SK-N-SH treated with all-trans-retinoic acid at 6 μM for 48 hours (cell line): ENCODE measurements at regions not wholly inside any gene's neighbourhood (a gene's known extent, or its start where the extent isn't known, plus 50 kb on each side); places are given as distances from the start of the nearest gene placed in this dataset.

ENCODE experiments used
- ATAC-seq: fragments of 200-7000 bp; cut with Tn5 transposase; 3 replicates; pipeline ENCODE4 v1.9.1; 2020; ENCODE audit warnings: mild to moderate bottlenecking, moderate library complexity
- ARNTL ChIP-seq: fragments of 450-650 bp; formaldehyde crosslinking; IDR thresholded peaks from 2 replicates; pipeline ENCODE4 v1.5.0; 2020; ENCODE audit warnings: low read depth, mild to moderate bottlenecking, moderate library complexity, borderline replicate concordance
- BACH2 ChIP-seq: fragments of 250-450 bp; sonication (Bioruptor Pico); IDR thresholded peaks from 2 replicates; pipeline ENCODE4 v1.9.0; 2021; ENCODE audit warnings: mild to moderate bottlenecking, borderline replicate concordance
- CSDC2 ChIP-seq: fragments of 250-450 bp; sonication (Bioruptor Pico); IDR thresholded peaks from 2 replicates; pipeline ENCODE4 v1.5.0; 2020; ENCODE audit warnings: mild to moderate bottlenecking, moderate library complexity
- ESRRG ChIP-seq: fragments of 250-450 bp; sonication (Bioruptor Pico); IDR thresholded peaks from 2 replicates; pipeline ENCODE4 v1.6.1; 2021; ENCODE audit warnings: mild to moderate bottlenecking
- GLIS3 ChIP-seq: fragments of 250-450 bp; sonication (Bioruptor Pico); IDR thresholded peaks from 2 replicates; pipeline ENCODE4 v1.5.0; 2020; ENCODE audit warnings: mild to moderate bottlenecking, moderate library complexity
- ISL1 ChIP-seq: fragments of 250-450 bp; sonication (Bioruptor Pico); IDR thresholded peaks from 2 replicates; pipeline ENCODE4 v2.1.2; 2022; ENCODE audit warnings: mild to moderate bottlenecking, moderate library complexity
- OSR1 ChIP-seq: fragments of 250-450 bp; sonication (Bioruptor Pico); IDR thresholded peaks from 2 replicates; pipeline ENCODE4 v1.8.0; 2022; ENCODE audit warnings: moderate library complexity, mild to moderate bottlenecking, inconsistent platforms
- PPARA ChIP-seq: fragments of 250-450 bp; sonication (Bioruptor Pico); IDR thresholded peaks from 2 replicates; pipeline ENCODE4 v1.5.0; 2020; ENCODE audit warnings: mild to moderate bottlenecking, borderline replicate concordance
- RARB ChIP-seq: fragments of 250-450 bp; sonication (Bioruptor Pico); IDR thresholded peaks from 2 replicates; pipeline ENCODE4 v1.8.0; 2021; ENCODE audit warnings: mild to moderate bottlenecking, moderate library complexity
- SNAI2 ChIP-seq: fragments of 250-450 bp; sonication (Bioruptor Pico); IDR thresholded peaks from 2 replicates; pipeline ENCODE4 v1.5.0; 2020; ENCODE audit warnings: mild to moderate bottlenecking, moderate library complexity
- TCF4 ChIP-seq: fragments of 250-450 bp; sonication (Bioruptor Pico); IDR thresholded peaks from 2 replicates; pipeline ENCODE4 v1.8.0; 2021; ENCODE audit warnings: mild to moderate bottlenecking, moderate library complexity, borderline replicate concordance
- TOX ChIP-seq: fragments of 250-450 bp; sonication (Bioruptor Pico); IDR thresholded peaks from 2 replicates; pipeline ENCODE4 v1.8.0; 2021; ENCODE audit warnings: mild to moderate bottlenecking, moderate library complexity, borderline replicate concordance
- ZC3H10 ChIP-seq: fragments of 250-450 bp; sonication (Bioruptor Pico); IDR thresholded peaks from 2 replicates; pipeline ENCODE4 v1.5.1; 2021; ENCODE audit warnings: mild to moderate bottlenecking, moderate library complexity
- ZFP3 ChIP-seq: fragments of 250-450 bp; sonication (Bioruptor Pico); IDR thresholded peaks from 2 replicates; pipeline ENCODE4 v1.5.0; 2020; ENCODE audit warnings: mild to moderate bottlenecking, moderate library complexity
- ZFP30 ChIP-seq: fragments of 450-650 bp; formaldehyde crosslinking; IDR thresholded peaks from 2 replicates; pipeline ENCODE4 v1.5.0; 2022; ENCODE audit warnings: mild to moderate bottlenecking, moderate library complexity
- ZNF565 ChIP-seq: fragments of 450-650 bp; formaldehyde crosslinking; conservative IDR thresholded peaks from 2 replicates; pipeline ENCODE4 v1.5.0; 2020; ENCODE audit warnings: low read depth, mild to moderate bottlenecking, moderate library complexity
- ZNF70 ChIP-seq: fragments of 450-650 bp; formaldehyde crosslinking; IDR thresholded peaks from 2 replicates; pipeline ENCODE4 v1.5.0; 2020; ENCODE audit warnings: mild to moderate bottlenecking, moderate library complexity
- ZNF8 ChIP-seq: fragments of 450-650 bp; formaldehyde crosslinking; IDR thresholded peaks from 2 replicates; pipeline ENCODE4 v1.5.0; 2020; ENCODE audit warnings: mild to moderate bottlenecking, moderate library complexity
- TF ChIP-seq, protein P1 (sequence below): fragments of 250-450 bp; sonication (Bioruptor Pico); IDR thresholded peaks from 2 replicates; pipeline ENCODE4 v1.8.0; 2020; ENCODE audit warnings: mild to moderate bottlenecking, moderate library complexity, borderline replicate concordance
- TF ChIP-seq, protein P2 (sequence below): fragments of 250-450 bp; sonication (Bioruptor Pico); IDR thresholded peaks from 2 replicates; pipeline ENCODE4 v1.5.1; 2021; ENCODE audit warnings: mild to moderate bottlenecking, moderate library complexity
- TF ChIP-seq, protein P3 (sequence below): fragments of 250-450 bp; sonication (Bioruptor Pico); IDR thresholded peaks from 2 replicates; pipeline ENCODE4 v1.8.0; 2021; ENCODE audit warnings: low read depth, mild to moderate bottlenecking, moderate library complexity, borderline replicate concordance
- TF ChIP-seq, protein P4 (sequence below): fragments of 250-450 bp; sonication (Bioruptor Pico); IDR thresholded peaks from 2 replicates; pipeline ENCODE4 v1.5.0; 2020; ENCODE audit warnings: mild to moderate bottlenecking, moderate library complexity

DNA sequence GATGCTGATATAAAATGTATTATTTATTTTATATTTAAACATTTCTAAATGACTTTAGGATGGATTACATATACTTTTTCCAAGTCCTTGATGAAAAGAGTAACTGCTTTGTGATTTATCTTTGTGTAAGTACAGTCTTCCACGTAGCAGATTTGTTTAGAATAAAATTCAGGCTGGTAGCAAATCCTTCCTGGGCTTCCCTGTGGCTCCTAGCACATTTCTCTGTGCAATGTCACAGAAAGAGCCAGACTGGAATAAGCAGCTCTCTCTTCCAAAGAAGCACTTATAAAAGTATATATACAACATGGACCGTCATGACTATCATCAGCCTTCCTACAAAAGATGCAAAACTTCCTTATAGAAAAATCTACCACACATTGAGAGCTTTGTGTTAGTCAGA, 388.6 kb downstream of the ACTL7B start (continued):
- TF ChIP-seq, protein P1, sequence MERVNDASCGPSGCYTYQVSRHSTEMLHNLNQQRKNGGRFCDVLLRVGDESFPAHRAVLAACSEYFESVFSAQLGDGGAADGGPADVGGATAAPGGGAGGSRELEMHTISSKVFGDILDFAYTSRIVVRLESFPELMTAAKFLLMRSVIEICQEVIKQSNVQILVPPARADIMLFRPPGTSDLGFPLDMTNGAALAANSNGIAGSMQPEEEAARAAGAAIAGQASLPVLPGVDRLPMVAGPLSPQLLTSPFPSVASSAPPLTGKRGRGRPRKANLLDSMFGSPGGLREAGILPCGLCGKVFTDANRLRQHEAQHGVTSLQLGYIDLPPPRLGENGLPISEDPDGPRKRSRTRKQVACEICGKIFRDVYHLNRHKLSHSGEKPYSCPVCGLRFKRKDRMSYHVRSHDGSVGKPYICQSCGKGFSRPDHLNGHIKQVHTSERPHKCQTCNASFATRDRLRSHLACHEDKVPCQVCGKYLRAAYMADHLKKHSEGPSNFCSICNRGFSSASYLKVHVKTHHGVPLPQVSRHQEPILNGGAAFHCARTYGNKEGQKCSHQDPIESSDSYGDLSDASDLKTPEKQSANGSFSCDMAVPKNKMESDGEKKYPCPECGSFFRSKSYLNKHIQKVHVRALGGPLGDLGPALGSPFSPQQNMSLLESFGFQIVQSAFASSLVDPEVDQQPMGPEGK (CRISPR knock-in tag), result no peak
- TF ChIP-seq ZNF70 (CRISPR knock-in tag) (no peak), ZC3H10 (CRISPR knock-in tag) (no peak), TCF4 (no peak)
- TF ChIP-seq, protein P2, sequence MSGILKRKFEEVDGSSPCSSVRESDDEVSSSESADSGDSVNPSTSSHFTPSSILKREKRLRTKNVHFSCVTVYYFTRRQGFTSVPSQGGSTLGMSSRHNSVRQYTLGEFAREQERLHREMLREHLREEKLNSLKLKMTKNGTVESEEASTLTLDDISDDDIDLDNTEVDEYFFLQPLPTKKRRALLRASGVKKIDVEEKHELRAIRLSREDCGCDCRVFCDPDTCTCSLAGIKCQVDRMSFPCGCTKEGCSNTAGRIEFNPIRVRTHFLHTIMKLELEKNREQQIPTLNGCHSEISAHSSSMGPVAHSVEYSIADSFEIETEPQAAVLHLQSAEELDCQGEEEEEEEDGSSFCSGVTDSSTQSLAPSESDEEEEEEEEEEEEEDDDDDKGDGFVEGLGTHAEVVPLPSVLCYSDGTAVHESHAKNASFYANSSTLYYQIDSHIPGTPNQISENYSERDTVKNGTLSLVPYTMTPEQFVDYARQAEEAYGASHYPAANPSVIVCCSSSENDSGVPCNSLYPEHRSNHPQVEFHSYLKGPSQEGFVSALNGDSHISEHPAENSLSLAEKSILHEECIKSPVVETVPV, result no peak

DNA sequence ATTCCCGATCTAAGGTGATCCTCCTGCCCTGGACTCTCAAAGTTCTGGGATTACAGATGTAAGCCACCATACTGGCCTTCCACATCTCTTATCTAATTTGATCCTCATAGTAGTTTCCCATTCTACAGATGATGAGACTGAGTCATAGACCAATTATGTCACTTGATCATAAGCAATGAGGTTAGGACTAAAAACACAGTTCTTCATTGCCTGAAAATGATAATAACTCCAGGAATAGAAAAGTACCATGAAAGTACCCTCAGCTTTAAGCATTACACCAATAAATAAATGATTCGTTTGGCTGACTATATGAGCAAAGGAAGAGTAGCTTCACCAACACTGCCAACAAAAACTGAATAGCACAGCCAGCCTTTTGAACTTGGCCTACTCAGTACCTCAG, 389.5 kb downstream of the ACTL7B start:
- ATAC-seq, result no peak
- TF ChIP-seq SNAI2 (CRISPR knock-in tag) (no peak), RARB (CRISPR knock-in tag) (no peak), CSDC2 (no peak), ZFP3 (CRISPR knock-in tag) (no peak), ARNTL (CRISPR knock-in tag) (no peak), ZNF8 (no peak), ESRRG (CRISPR knock-in tag) (no peak), GLIS3 (CRISPR knock-in tag) (no peak), ISL1 (CRISPR knock-in tag) (no peak), ZFP30 (CRISPR knock-in tag) (no peak), TCF4 (no peak), OSR1 (CRISPR knock-in tag) (no peak), PPARA (no peak), ZC3H10 (CRISPR knock-in tag) (no peak), ZNF70 (CRISPR knock-in tag) (no peak), TOX (CRISPR knock-in tag) (no peak), ZNF565 (CRISPR knock-in tag) (no peak)
- TF ChIP-seq, protein P2, result no peak
- TF ChIP-seq, protein P3, sequence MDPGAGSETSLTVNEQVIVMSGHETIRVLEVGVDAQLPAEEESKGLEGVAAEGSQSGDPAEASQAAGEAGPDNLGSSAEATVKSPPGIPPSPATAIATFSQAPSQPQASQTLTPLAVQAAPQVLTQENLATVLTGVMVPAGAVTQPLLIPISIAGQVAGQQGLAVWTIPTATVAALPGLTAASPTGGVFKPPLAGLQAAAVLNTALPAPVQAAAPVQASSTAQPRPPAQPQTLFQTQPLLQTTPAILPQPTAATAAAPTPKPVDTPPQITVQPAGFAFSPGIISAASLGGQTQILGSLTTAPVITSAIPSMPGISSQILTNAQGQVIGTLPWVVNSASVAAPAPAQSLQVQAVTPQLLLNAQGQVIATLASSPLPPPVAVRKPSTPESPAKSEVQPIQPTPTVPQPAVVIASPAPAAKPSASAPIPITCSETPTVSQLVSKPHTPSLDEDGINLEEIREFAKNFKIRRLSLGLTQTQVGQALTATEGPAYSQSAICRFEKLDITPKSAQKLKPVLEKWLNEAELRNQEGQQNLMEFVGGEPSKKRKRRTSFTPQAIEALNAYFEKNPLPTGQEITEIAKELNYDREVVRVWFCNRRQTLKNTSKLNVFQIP, result no peak
- TF ChIP-seq, protein P4, sequence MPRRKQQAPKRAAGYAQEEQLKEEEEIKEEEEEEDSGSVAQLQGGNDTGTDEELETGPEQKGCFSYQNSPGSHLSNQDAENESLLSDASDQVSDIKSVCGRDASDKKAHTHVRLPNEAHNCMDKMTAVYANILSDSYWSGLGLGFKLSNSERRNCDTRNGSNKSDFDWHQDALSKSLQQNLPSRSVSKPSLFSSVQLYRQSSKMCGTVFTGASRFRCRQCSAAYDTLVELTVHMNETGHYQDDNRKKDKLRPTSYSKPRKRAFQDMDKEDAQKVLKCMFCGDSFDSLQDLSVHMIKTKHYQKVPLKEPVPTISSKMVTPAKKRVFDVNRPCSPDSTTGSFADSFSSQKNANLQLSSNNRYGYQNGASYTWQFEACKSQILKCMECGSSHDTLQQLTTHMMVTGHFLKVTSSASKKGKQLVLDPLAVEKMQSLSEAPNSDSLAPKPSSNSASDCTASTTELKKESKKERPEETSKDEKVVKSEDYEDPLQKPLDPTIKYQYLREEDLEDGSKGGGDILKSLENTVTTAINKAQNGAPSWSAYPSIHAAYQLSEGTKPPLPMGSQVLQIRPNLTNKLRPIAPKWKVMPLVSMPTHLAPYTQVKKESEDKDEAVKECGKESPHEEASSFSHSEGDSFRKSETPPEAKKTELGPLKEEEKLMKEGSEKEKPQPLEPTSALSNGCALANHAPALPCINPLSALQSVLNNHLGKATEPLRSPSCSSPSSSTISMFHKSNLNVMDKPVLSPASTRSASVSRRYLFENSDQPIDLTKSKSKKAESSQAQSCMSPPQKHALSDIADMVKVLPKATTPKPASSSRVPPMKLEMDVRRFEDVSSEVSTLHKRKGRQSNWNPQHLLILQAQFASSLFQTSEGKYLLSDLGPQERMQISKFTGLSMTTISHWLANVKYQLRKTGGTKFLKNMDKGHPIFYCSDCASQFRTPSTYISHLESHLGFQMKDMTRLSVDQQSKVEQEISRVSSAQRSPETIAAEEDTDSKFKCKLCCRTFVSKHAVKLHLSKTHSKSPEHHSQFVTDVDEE (CRISPR knock-in tag), result no peak

DNA sequence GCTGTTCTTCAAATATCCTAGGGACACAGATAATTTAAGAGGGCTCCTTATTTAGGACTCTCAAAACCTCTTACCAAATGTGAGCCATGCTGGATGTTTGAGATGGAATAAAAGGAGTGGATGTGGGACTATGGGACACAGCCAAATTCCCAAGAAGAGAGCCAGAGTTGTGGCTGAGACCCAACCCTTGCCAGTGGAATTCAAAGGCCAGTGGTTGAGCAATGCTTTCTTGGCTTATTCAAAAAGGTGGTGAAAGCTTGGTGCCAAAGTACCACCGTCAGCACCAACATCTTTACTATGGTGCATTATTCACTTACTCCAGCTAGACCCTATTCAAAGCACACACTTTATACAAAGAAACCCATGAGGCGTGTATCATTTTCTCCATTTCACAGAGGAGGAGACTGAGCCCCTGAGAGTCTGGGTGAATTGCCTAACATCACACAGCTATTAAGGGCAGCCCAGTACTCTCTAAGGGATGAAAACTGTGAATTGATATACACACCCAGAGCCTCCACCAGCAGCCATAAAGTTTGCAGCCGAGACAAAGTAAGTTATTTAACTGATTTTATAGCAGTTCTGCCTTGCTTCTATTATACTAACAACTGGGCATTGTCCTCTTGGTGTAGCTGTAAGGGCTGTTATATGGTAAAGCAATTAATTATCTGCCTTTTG, 391.7 kb downstream of the ACTL7B start:
- no peak for ATAC-seq
- TF ChIP-seq, protein P2, result no peak
- TF ChIP-seq ZFP30 (CRISPR knock-in tag) (no peak), BACH2 (CRISPR knock-in tag) (no peak), TCF4 (no peak), ZNF8 (no peak), PPARA (no peak), GLIS3 (CRISPR knock-in tag) (no peak), CSDC2 (no peak), ARNTL (CRISPR knock-in tag) (no peak)
- TF ChIP-seq, protein P4 (CRISPR knock-in tag), result no peak
- TF ChIP-seq, protein P3, result no peak
